HCT116 (cell line): ENCODE measurements at regions not wholly inside any gene's neighbourhood (a gene's known extent, or its start where the extent isn't known, plus 50 kb on each side); places are given as distances from the start of the nearest gene placed in this dataset.

Experiments used
- ATAC-seq: fragments of 200-7000 bp; cut with Tn5 transposase; 2 replicates; pipeline ENCODE4 v1.9.1; 2020; ENCODE audit warnings: mild to moderate bottlenecking, moderate library complexity
- BruUV-seq: library from RNA; stranded (reverse); fragments of 400-500 nt; replicated peaks from 2 replicates; lab custom pipeline; 2021; lab: Mats Ljungman, UMichigan
- CTCF ChIA-PET: fragments of 300-600 bp; sonication (Branson Sonifier 250); formaldehyde crosslinking; loops from one replicate; lab custom pipeline; 2021; ENCODE audit warnings: antibody characterized with exemption; lab: Charles Lee
- POLR2A ChIA-PET: fragments of 300-600, 350-600 bp; sonication (Branson Sonifier 250); formaldehyde crosslinking; loops from one replicate; lab custom pipeline; 2021; ENCODE audit warnings: antibody characterized with exemption; lab: Charles Lee
- RAD21 ChIA-PET, 2 experiments: fragments of 300-600 bp; sonication (Branson Sonifier 250); formaldehyde crosslinking; loops; one replicate each; lab custom pipeline; 2023; ENCODE audit warnings: low total read pairs in 2 of 2; ENCODE audit not compliant: uncharacterized antibody in 2 of 2, unreplicated experiment in 2 of 2, low non-redundant PET in 1 of 2; lab: Charles Lee
- DNase-seq: peaks from one replicate; pipeline ENCODE4 v3.0.0-alpha.2; 2010; ENCODE audit warnings: low read depth, low spot score
- H2AFZ ChIP-seq: fragments of 200-600 bp; shearing (Covaris generic), sonication (generic); 2 replicates; pipeline ENCODE4 v1.6.1; 2017; ENCODE audit warnings: low read depth, mixed run types, mixed read lengths, antibody characterized with exemption, low read length; ENCODE audit not compliant: poor library complexity, severe bottlenecking
- H3K27ac ChIP-seq: 2 replicates; pipeline ENCODE4 v1.5.1; 2012; ENCODE audit warnings: low read depth, low read length
- H3K27me3 ChIP-seq: fragments of 200-600 bp; sonication (generic); 2 replicates; pipeline ENCODE4 v1.6.1; 2016; ENCODE audit warnings: mixed run types, low read length, mixed read lengths; ENCODE audit not compliant: insufficient read depth
- H3K36me3 ChIP-seq, 2 experiments: fragments of 200-500 bp in 1 of 2; fragments of 200-600 bp in 1 of 2; sonication (Bioruptor generic) in 1 of 2; sonication (generic) in 1 of 2; 2 replicates each; pipeline versions ENCODE4 v1.5.1 to v1.6.1; 2014 to 2016; ENCODE audit warnings: low read length in 2 of 2, inconsistent platforms in 1 of 2, mixed read lengths in 1 of 2, mixed run types in 1 of 2; ENCODE audit not compliant: insufficient read depth in 2 of 2, control insufficient read depth in 1 of 2
- H3K4me1 ChIP-seq, 2 experiments: fragments of 200-600 bp in 1 of 2; sonication (generic) in 1 of 2; 2 replicates each; pipeline versions ENCODE4 v1.5.1 to v1.6.1; 2012 to 2017; ENCODE audit warnings: low read length in 2 of 2, inconsistent platforms in 1 of 2, mild to moderate bottlenecking in 1 of 2, mixed read lengths in 1 of 2, mixed run types in 1 of 2, moderate library complexity in 1 of 2; ENCODE audit not compliant: insufficient read depth in 2 of 2, control insufficient read depth in 1 of 2
- H3K4me2 ChIP-seq: fragments of 200-600 bp; sonication (generic); 2 replicates; pipeline ENCODE4 v1.6.1; 2017; ENCODE audit warnings: mixed run types, low read length, mixed read lengths
- H3K4me3 ChIP-seq, 2 experiments: fragments of 200-600 bp in 1 of 2; sonication (generic) in 1 of 2; replicated peaks in 1 of 2; 2 replicates each; pipeline ENCODE4 v1.5.1; 2011 to 2016; ENCODE audit warnings: low read length in 2 of 2, control low read depth in 1 of 2, low read depth in 1 of 2, mild to moderate bottlenecking in 1 of 2, mixed read lengths in 1 of 2, mixed run types in 1 of 2
- H3K79me2 ChIP-seq: fragments of 200-600 bp; sonication (generic); 2 replicates; pipeline ENCODE4 v1.6.1; 2017; ENCODE audit warnings: mild to moderate bottlenecking, mixed run types, low read length, moderate library complexity, mixed read lengths; ENCODE audit not compliant: insufficient read depth
- H3K9ac ChIP-seq: fragments of 200-600 bp; sonication (generic); 2 replicates; pipeline ENCODE4 v1.6.1; 2016; ENCODE audit warnings: low read length, mixed read lengths
- H3K9me2 ChIP-seq: fragments of 200-600 bp; sonication (generic), shearing (Covaris generic); 2 replicates; pipeline ENCODE4 v1.6.1; 2017; ENCODE audit warnings: mixed run types, mild to moderate bottlenecking, moderate library complexity; ENCODE audit not compliant: insufficient read depth
- H3K9me3 ChIP-seq, 2 experiments: fragments of 200-500 bp in 1 of 2; fragments of 200-600 bp in 1 of 2; sonication (Bioruptor generic) in 1 of 2; sonication (generic) in 1 of 2; 2 replicates each; pipeline ENCODE4 v1.6.1; 2014 to 2017; ENCODE audit warnings: low read length in 2 of 2, mixed read lengths in 2 of 2, inconsistent platforms in 1 of 2, low read depth in 1 of 2, mild to moderate bottlenecking in 1 of 2, mixed run types in 1 of 2, moderate library complexity in 1 of 2; ENCODE audit not compliant: control insufficient read depth in 1 of 2, insufficient read depth in 1 of 2
- H4K20me1 ChIP-seq: fragments of 200-600 bp; sonication (generic), shearing (Covaris generic); 2 replicates; pipeline ENCODE4 v1.6.1; 2017; ENCODE audit warnings: mixed run types, mild to moderate bottlenecking, moderate library complexity; ENCODE audit not compliant: insufficient read depth
- ATF3 ChIP-seq: IDR thresholded peaks from 2 replicates; pipeline ENCODE4 v1.6.1; 2012
- CEBPB ChIP-seq: IDR thresholded peaks from 2 replicates; pipeline ENCODE4 v1.6.1; 2012; ENCODE audit warnings: low read depth
- EGR1 ChIP-seq: IDR thresholded peaks from 2 replicates; pipeline ENCODE4 v1.6.1; 2012; ENCODE audit warnings: low read depth
- EZH2 ChIP-seq: fragments of 200-600 bp; sonication (generic); IDR thresholded peaks from 2 replicates; pipeline ENCODE4 v1.6.1; 2017; ENCODE audit warnings: antibody characterized with exemption, mixed run types
- EZH2phosphoT487 ChIP-seq: fragments of 200-600 bp; IDR thresholded peaks from 2 replicates; pipeline ENCODE4 v1.6.1; 2018; ENCODE audit warnings: antibody characterized with exemption, borderline replicate concordance
- POLR2AphosphoS5 ChIP-seq: IDR thresholded peaks from 2 replicates; pipeline ENCODE4 v1.6.1; 2011; ENCODE audit warnings: mild to moderate bottlenecking, low read depth, low read length, moderate library complexity
- RAD21 ChIP-seq: IDR thresholded peaks from 2 replicates; pipeline ENCODE4 v1.6.1; 2012; ENCODE audit warnings: low read depth, mild to moderate bottlenecking
- REST ChIP-seq: IDR thresholded peaks from 2 replicates; pipeline ENCODE4 v1.6.1; 2012; ENCODE audit warnings: low read depth
- SRF ChIP-seq: IDR thresholded peaks from 2 replicates; pipeline ENCODE4 v1.6.1; 2012; ENCODE audit warnings: low read depth
- TCF7L2 ChIP-seq: IDR thresholded peaks from 2 replicates; pipeline ENCODE4 v1.7.0; 2011; ENCODE audit warnings: borderline replicate concordance, inconsistent platforms; ENCODE audit not compliant: insufficient read depth, insufficient read length; ENCODE audit errors: extremely low read depth
- ZFX ChIP-seq: fragments of 450-650 bp; IDR thresholded peaks from 2 replicates; pipeline ENCODE4 v1.6.1; 2017
- intact Hi-C: fragments of 100-400 bp; cut with micrococcal nuclease; formaldehyde crosslinking; loops from 2 replicates; pipeline ENCODE4 v1.10.0; 2022

GRCh38 chr17:34725008-34725407 is 145.6 kb downstream of the TMEM132E start:
- no peaks in the 10 kb centered on the region for H3K9me3 ChIP-seq
- ChIA-PET POLR2A (no interaction called here), CTCF (no interaction called here), RAD21 (no interaction called here)
- no peak for DNase-seq
- H3K79me2 ChIP-seq = no peaks in the 10 kb centered on the region
- H3K27me3 ChIP-seq = peaks cover 32% of the 10 kb centered on the region
- no peaks in the 10 kb centered on the region for H4K20me1 ChIP-seq
- H3K9me2 ChIP-seq = no peaks in the 10 kb centered on the region
- H2AFZ ChIP-seq = no peak overlapping the region
- TF ChIP-seq EZH2phosphoT487 (no peak), EZH2 (no peak), CEBPB (no peak), EGR1 (no peak), ATF3 (no peak), ZFX (no peak), SRF (no peak), POLR2AphosphoS5 (no peak), RAD21 (no peak), REST (no peak), TCF7L2 (no peak)
- H3K9ac ChIP-seq = no peak overlapping the region
- intact Hi-C loops = no loop called here
- ATAC-seq = no peak
- H3K27ac ChIP-seq = no peak overlapping the region
- no peaks in the 10 kb centered on the region for H3K36me3 ChIP-seq
- peaks cover 0 to 28% of the 10 kb centered on the region in 2 experiments; a peak in 3 of 4 replicates for H3K4me1 ChIP-seq
- no peak overlapping the region for H3K4me3 ChIP-seq
- no TSS peak for BruUV-seq
- no peak overlapping the region for H3K4me2 ChIP-seq
